Suppressor macrophage treated with lipopolysaccharide for 1 hour (primary cell): ENCODE measurements at regions not wholly inside any gene's neighbourhood (a gene's known extent, or its start where the extent isn't known, plus 50 kb on each side); places are given as distances from the start of the nearest gene placed in this dataset.

Experiments used
- DNase-seq, 3 donors: peaks; one replicate each; pipeline ENCODE4 v3.0.0-alpha.2; 2020 to 2022

DNA sequence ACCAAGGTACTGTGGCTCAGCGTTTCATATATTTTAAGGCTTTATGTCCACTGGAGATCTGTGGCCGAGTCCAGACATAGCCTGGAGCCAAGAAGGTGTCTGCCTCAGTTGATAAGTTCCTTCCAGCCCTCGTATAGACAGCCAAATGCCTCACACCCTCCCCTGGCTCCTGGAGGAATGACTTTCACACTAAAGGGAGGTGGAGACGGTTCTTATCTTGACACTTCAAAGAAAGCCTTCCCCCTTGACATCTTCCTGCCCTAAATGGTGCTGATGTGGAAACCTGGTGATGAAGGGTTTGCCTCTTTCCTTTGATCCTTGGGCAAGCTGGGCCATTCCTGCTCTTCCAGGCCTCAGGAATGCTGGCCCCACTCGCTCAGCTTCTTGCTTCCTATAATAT, 474.8 kb upstream of the TBX3 start:
- DNase-seq, result no peak

- DNase-seq, result no peak
Observed at GRCh38 chr12:115155665-115156645, 472.0 kb upstream of the TBX3 start.

- DNase-seq, result no peak
Observed at GRCh38 chr12:115149685-115150378, 465.9 kb upstream of the TBX3 start.

- no peak for DNase-seq
Observed at GRCh38 chr12:115149279-115149678, 465.3 kb upstream of the TBX3 start.

DNA sequence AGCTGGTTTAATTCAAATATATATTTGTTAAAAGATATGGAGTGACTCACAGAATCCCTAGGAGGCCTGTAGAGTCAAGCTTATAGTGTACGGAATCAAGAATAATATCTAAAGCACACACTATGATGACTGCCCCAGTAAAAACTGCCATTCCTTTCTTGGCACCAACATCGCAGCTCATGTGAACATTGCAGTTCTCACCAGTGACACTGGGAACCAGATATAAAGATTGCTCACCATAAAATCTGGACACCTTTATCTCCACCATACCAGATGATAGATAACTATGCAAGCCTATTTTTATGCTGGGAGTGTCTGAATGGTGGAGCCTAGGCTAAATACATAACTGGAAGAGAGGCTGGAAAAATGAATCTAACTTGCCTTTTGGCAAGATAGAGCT, 463.9 kb upstream of the TBX3 start:
- DNase-seq, result no peak

- DNase-seq, result no peak
Observed at GRCh38 chr12:115146453-115146852, 462.5 kb upstream of the TBX3 start.

- no peak for DNase-seq
Observed at GRCh38 chr12:115144425-115144824, 460.4 kb upstream of the TBX3 start.

GRCh38 chr12:115140981-115141655, 457.1 kb upstream of the TBX3 start:
- DNase-seq, result no peak

DNA sequence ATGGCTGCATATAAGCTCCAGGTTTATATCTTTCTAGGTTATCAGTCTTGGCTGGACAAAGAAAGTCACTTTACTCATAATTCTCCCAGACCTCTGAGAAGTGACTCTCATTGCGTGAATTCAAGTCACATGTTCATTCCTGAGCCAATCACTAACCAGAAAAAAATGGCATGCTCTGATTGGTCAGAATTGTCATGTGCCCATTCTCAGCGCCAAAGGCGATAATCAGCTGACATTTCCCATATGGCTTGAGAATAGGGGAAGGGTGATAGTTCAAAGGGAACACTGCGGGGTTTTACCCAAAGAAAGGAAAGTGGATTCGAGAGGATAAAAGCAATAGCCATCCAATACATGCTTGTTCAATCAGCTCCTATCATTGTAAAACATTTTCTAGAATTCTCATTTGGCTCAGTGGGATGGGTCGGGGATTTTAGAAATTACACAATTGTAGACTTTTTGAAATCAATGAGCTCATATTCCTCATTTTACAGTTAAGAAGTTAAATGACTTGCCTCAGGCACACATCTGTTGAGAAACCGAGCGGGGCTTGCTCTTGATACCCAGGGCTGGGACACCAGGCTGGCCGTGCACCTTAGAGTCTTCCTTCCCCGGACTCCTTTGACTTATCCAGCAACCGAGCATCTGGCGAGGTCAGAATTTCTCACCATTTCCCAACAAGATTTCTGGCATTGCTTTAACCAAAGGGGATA, 454.0 kb upstream of the TBX3 start:
- no peak for DNase-seq

- DNase-seq, result no peak
Observed at GRCh38 chr12:115135800-115136211, 451.8 kb upstream of the TBX3 start.

GRCh38 chr12:115134298-115134697, 450.3 kb upstream of the TBX3 start:
- DNase-seq, result no peak

DNA sequence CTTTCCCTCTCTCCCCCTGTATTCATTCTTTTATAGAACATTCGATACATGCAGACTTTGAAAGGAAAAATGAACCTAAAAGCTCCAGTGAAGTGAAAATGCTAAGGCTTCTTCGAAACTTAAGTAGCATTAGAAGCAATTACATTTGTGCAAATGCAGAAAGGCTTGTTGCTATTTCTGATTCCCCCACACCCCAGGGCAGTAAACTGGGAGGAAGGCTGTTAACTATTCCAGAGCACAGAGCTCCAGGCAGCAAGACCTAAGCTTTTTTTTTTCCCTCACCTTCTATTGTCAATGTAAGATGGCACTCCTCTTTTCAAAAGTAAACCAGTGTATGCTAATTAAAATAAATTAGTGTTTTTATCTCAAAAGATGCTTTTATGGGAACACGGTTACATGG, 448.9 kb upstream of the TBX3 start:
- DNase-seq, result no peak

DNA sequence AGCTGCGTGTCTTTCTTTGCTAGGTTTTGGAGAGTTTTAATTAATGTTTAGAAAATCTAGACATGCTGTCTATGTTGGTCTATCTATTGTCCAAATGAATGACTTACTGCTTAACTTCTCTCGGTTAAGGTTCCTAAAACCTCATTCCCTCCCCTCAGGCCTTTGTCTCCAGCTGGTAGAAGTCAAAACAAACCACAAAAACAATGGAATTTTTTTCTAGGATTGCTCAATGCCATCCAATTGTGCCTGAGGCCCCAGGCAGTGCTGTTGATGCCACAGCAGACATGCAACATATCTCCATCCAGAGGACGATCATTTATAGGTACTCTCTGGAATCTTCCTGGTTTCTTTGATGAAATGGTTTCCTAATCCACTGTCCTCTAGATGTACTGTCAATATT, 448.2 kb upstream of the TBX3 start:
- no peak for DNase-seq

DNA sequence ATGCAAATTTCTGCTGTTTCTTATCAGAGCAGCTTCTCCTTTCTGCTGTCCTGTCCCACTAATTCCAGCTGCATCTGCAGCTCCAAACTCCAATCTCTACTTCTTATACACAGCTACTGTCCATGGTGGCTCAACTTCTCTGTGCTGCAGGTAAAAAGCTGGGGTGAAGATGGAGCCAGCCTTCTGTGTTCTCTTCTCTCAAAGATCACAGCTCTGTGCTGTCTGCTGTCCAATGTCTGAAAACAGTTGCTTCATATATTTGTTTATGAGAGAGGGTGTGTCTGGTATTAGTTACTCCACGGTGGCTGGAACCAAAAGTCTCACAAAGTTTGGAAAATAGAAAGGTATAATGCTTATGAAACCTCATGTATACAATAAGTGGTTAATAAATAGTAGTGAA, 445.8 kb upstream of the TBX3 start:
- no peak for DNase-seq

DNA sequence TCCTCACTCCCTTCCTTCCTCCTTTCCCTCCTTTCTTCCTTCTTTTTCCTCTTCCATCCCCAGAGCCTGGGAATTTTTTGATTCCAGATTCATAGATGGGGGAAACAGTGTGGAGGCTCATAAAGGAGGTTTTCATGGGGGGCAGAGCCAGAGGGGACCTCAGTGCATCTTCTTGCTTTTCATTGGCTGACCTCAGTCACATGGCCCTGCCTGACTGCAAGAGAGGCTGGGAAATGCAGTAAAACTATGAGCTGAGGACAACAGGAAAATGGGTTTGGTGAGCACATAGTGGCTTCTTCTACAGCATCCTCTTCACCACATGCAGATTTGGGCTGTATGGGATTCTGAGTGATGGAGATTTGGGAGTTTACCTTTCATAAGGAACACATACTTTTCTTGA, 437.1 kb upstream of the TBX3 start:
- DNase-seq, result no peak

- no peak for DNase-seq
Observed at GRCh38 chr12:115118177-115118724, 434.3 kb upstream of the TBX3 start.

- DNase-seq, result no peak
Observed at GRCh38 chr12:115114140-115114539, 430.2 kb upstream of the TBX3 start.

GRCh38 chr12:115109863-115110262, 425.9 kb upstream of the TBX3 start:
- DNase-seq, result no peak

- DNase-seq, result no peak
Observed at GRCh38 chr12:115108129-115109100, 424.4 kb upstream of the TBX3 start.

- no peak for DNase-seq
Observed at GRCh38 chr12:115103884-115104883, 420.2 kb upstream of the TBX3 start.
